HepG2 (cell line): ENCODE measurements at regions not wholly inside any gene's neighbourhood (a gene's known extent, or its start where the extent isn't known, plus 50 kb on each side); places are given as distances from the start of the nearest gene placed in this dataset.

Experiments used
- NR1H2 ChIP-seq: sonication (generic); formaldehyde crosslinking; IDR thresholded peaks from 2 replicates; pipeline ENCODE4 v1.8.1; 2022; ENCODE audit warnings: low read depth, missing genetic modification reagents, borderline replicate concordance
- SP5 ChIP-seq: IDR thresholded peaks from 2 replicates; pipeline ENCODE4 v1.6.1; 2016; ENCODE audit warnings: low read depth, borderline replicate concordance
- TF ChIP-seq, protein P1 (sequence below): sonication (generic); formaldehyde crosslinking; IDR thresholded peaks from 2 replicates; pipeline ENCODE4 v1.4.0; 2020; ENCODE audit warnings: missing genetic modification reagents
- TF ChIP-seq, protein P2 (sequence below): sonication (generic); formaldehyde crosslinking; IDR thresholded peaks from 2 replicates; pipeline ENCODE4 v1.5.1; 2020; ENCODE audit warnings: mild to moderate bottlenecking, missing genetic modification reagents, moderate library complexity
- TF ChIP-seq, protein P3 (sequence below), 2 experiments: fragments of 450-650 bp in 1 of 2; sonication (generic) in 1 of 2; formaldehyde crosslinking; IDR thresholded peaks; 2 replicates each; pipeline versions ENCODE4 v1.5.0 to v1.8.0; 2020 to 2022; ENCODE audit warnings: mild to moderate bottlenecking in 1 of 2, missing genetic modification reagents in 1 of 2
- TF ChIP-seq, protein P4 (sequence below): sonication (generic); formaldehyde crosslinking; IDR thresholded peaks from 2 replicates; pipeline ENCODE4 v1.4.0; 2020; ENCODE audit warnings: mild to moderate bottlenecking, missing genetic modification reagents

DNA sequence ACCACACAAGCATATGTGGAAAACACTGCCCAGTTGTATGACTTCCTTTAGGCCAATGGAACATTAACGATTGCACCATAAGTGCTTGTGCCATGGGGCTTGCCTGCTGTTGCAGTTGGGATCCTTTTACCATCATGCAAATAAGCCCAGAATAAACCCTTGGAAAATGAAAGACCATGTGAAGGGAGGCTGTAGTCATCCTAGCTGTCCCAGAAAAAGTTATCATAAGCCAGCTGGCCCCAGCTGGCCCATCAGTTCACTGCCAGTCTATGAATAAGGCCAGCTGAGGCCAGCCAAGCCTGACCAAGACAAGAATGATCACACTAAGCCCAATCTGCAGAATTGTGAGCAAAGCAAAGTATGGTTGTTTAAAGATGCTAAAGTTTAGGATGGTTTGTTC, 253.9 kb upstream of the ARHGAP20 start (continued):
- TF ChIP-seq, protein P1, sequence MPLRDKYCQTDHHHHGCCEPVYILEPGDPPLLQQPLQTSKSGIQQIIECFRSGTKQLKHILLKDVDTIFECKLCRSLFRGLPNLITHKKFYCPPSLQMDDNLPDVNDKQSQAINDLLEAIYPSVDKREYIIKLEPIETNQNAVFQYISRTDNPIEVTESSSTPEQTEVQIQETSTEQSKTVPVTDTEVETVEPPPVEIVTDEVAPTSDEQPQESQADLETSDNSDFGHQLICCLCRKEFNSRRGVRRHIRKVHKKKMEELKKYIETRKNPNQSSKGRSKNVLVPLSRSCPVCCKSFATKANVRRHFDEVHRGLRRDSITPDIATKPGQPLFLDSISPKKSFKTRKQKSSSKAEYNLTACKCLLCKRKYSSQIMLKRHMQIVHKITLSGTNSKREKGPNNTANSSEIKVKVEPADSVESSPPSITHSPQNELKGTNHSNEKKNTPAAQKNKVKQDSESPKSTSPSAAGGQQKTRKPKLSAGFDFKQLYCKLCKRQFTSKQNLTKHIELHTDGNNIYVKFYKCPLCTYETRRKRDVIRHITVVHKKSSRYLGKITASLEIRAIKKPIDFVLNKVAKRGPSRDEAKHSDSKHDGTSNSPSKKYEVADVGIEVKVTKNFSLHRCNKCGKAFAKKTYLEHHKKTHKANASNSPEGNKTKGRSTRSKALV: no peak
- TF ChIP-seq, protein P2, sequence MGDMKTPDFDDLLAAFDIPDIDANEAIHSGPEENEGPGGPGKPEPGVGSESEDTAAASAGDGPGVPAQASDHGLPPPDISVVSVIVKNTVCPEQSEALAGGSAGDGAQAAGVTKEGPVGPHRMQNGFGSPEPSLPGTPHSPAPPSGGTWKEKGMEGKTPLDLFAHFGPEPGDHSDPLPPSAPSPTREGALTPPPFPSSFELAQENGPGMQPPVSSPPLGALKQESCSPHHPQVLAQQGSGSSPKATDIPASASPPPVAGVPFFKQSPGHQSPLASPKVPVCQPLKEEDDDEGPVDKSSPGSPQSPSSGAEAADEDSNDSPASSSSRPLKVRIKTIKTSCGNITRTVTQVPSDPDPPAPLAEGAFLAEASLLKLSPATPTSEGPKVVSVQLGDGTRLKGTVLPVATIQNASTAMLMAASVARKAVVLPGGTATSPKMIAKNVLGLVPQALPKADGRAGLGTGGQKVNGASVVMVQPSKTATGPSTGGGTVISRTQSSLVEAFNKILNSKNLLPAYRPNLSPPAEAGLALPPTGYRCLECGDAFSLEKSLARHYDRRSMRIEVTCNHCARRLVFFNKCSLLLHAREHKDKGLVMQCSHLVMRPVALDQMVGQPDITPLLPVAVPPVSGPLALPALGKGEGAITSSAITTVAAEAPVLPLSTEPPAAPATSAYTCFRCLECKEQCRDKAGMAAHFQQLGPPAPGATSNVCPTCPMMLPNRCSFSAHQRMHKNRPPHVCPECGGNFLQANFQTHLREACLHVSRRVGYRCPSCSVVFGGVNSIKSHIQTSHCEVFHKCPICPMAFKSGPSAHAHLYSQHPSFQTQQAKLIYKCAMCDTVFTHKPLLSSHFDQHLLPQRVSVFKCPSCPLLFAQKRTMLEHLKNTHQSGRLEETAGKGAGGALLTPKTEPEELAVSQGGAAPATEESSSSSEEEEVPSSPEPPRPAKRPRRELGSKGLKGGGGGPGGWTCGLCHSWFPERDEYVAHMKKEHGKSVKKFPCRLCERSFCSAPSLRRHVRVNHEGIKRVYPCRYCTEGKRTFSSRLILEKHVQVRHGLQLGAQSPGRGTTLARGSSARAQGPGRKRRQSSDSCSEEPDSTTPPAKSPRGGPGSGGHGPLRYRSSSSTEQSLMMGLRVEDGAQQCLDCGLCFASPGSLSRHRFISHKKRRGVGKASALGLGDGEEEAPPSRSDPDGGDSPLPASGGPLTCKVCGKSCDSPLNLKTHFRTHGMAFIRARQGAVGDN: no peak
- no peak for TF ChIP-seq NR1H2 (CRISPR knock-in tag)
- no peak for TF ChIP-seq SP5 (CRISPR knock-in tag)
- TF ChIP-seq, protein P3, sequence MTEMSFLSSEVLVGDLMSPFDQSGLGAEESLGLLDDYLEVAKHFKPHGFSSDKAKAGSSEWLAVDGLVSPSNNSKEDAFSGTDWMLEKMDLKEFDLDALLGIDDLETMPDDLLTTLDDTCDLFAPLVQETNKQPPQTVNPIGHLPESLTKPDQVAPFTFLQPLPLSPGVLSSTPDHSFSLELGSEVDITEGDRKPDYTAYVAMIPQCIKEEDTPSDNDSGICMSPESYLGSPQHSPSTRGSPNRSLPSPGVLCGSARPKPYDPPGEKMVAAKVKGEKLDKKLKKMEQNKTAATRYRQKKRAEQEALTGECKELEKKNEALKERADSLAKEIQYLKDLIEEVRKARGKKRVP (CRISPR knock-in tag; IDR thresholded peaks at IDR 0.05): no peak
- TF ChIP-seq, protein P4, sequence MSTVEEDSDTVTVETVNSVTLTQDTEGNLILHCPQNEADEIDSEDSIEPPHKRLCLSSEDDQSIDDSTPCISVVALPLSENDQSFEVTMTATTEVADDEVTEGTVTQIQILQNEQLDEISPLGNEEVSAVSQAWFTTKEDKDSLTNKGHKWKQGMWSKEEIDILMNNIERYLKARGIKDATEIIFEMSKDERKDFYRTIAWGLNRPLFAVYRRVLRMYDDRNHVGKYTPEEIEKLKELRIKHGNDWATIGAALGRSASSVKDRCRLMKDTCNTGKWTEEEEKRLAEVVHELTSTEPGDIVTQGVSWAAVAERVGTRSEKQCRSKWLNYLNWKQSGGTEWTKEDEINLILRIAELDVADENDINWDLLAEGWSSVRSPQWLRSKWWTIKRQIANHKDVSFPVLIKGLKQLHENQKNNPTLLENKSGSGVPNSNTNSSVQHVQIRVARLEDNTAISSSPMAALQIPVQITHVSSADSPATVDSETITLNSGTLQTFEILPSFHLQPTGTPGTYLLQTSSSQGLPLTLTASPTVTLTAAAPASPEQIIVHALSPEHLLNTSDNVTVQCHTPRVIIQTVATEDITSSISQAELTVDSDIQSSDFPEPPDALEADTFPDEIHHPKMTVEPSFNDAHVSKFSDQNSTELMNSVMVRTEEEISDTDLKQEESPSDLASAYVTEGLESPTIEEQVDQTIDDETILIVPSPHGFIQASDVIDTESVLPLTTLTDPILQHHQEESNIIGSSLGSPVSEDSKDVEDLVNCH (CRISPR knock-in tag): no peak
